Renal pelvis (tissue), 1 donor: ENCODE measurements at regions not wholly inside any gene's neighbourhood (a gene's known extent, or its start where the extent isn't known, plus 50 kb on each side); places are given as distances from the start of the nearest gene placed in this dataset.
"Not testable (repeated sequence)": the region's sequence is repeated elsewhere in the genome, so short reads cannot be mapped to it uniquely, and the experiment has no call there.

Source experiments
- DNase-seq: peaks from one replicate; pipeline ENCODE4 v3.0.0-alpha.2; 2013

GRCh38 chr6:26957399-26958127 lies 289.9 kb upstream of the PRSS16 start:
- DNase-seq: not testable (repeated sequence)

GRCh38 chr6:26961236-26961635 lies 286.3 kb upstream of the PRSS16 start:
- DNase-seq: not testable (repeated sequence)

GRCh38 chr6:27002447-27002846 lies 245.1 kb upstream of the PRSS16 start:
- DNase-seq: no peak

GRCh38 chr6:27007020-27007419 lies 240.5 kb upstream of the PRSS16 start:
- DNase-seq: no peak

- DNase-seq: not testable (repeated sequence)
Observed at GRCh38 chr6:27008613-27009012, 238.9 kb upstream of the PRSS16 start.

- DNase-seq: not testable (repeated sequence)
Observed at GRCh38 chr6:27014053-27014452, 233.4 kb upstream of the PRSS16 start.

GRCh38 chr6:27016689-27017088 lies 230.8 kb upstream of the PRSS16 start:
- no peak for DNase-seq

- not testable (repeated sequence) for DNase-seq
Observed at GRCh38 chr6:27018401-27018800, 229.1 kb upstream of the PRSS16 start.

- peak; percentile 87 for DNase-seq
Observed at GRCh38 chr6:27019651-27020552, 227.6 kb upstream of the PRSS16 start.

GRCh38 chr6:27020553-27020880 lies 227.0 kb upstream of the PRSS16 start:
- no peak for DNase-seq

- DNase-seq: no peak
Observed at GRCh38 chr6:27023664-27024063, 223.8 kb upstream of the PRSS16 start.

- no peak for DNase-seq
Observed at GRCh38 chr6:27025351-27025750, 222.2 kb upstream of the PRSS16 start.

- no peak for DNase-seq
Observed at GRCh38 chr6:27026361-27026760, 221.1 kb upstream of the PRSS16 start.

GRCh38 chr6:27031302-27031701 lies 216.2 kb upstream of the PRSS16 start:
- no peak for DNase-seq

- no peak for DNase-seq
Observed at GRCh38 chr6:27038498-27038897, 209.0 kb upstream of the PRSS16 start.

- DNase-seq: no peak
Observed at GRCh38 chr6:27040244-27041042, 207.1 kb upstream of the PRSS16 start.

- DNase-seq: no peak
Observed at GRCh38 chr6:27043244-27043643, 204.3 kb upstream of the PRSS16 start.

GRCh38 chr6:27045131-27045530 lies 202.4 kb upstream of the PRSS16 start:
- not testable (repeated sequence) for DNase-seq

GRCh38 chr6:27047725-27048124 lies 199.8 kb upstream of the PRSS16 start:
- not testable (repeated sequence) for DNase-seq

GRCh38 chr6:27049863-27050781 lies 197.4 kb upstream of the PRSS16 start:
- no peak for DNase-seq

GRCh38 chr6:27052082-27052730 lies 195.3 kb upstream of the PRSS16 start:
- not testable (repeated sequence) for DNase-seq
